Right lobe of liver (tissue), 6 donors: ENCODE measurements at regions not wholly inside any gene's neighbourhood (a gene's known extent, or its start where the extent isn't known, plus 50 kb on each side); places are given as distances from the start of the nearest gene placed in this dataset.

Source experiments
- ATAC-seq, 4 donors: fragments of 200-7000 bp; cut with Tn5 transposase; one replicate each; pipeline ENCODE4 v1.9.1; 2020; ENCODE audit warnings: mild to moderate bottlenecking in 4 of 4, moderate library complexity in 4 of 4
- DNase-seq, 3 donors: peaks; one replicate each; pipeline ENCODE4 v3.0.0-alpha.2; 2020
- H3K27ac ChIP-seq, 3 donors: fragments of 200-600 bp; one replicate each; pipeline ENCODE4 v1.8.0; 2022
- H3K27me3 ChIP-seq, 2 donors: fragments of 200-600 bp; one replicate each; pipeline ENCODE4 v1.8.0; 2022
- H3K36me3 ChIP-seq, 4 donors: fragments of 200-600 bp; sonication (generic) in 1 of 4; one replicate each; pipeline versions ENCODE4 v1.5.1 to v1.8.0; 2017 to 2022; ENCODE audit warnings: control low read depth in 1 of 4
- H3K4me1 ChIP-seq, 4 donors: fragments of 200-600 bp; sonication (generic) in 1 of 4; one replicate each; pipeline versions ENCODE4 v1.5.1 to v1.8.0; 2017 to 2022; ENCODE audit warnings: control low read depth in 1 of 4
- H3K4me3 ChIP-seq, 3 donors: fragments of 200-600 bp; one replicate each; pipeline ENCODE4 v1.8.0; 2022
- H3K9me3 ChIP-seq, 4 donors: fragments of 200-600 bp; sonication (generic) in 1 of 4; one replicate each; pipeline versions ENCODE4 v1.5.1 to v1.8.0; 2017 to 2022; ENCODE audit warnings: control low read depth in 1 of 4
- POLR2A ChIP-seq: fragments of 450-650 bp; IDR thresholded peaks from one replicate; pipeline ENCODE4 v1.6.1; 2017; ENCODE audit warnings: antibody characterized with exemption, mild to moderate bottlenecking
- WGBS: methylation state at CpG from one replicate; pipeline ENCODE4 v1.1.6; 2018; ENCODE audit warnings: low coverage, low lambda C conversion rate; ENCODE audit not compliant: insufficient coverage; ENCODE audit errors: missing lambda C conversion rate; 5-methylcytosine and 5-hydroxymethylcytosine counted together
- intact Hi-C, 2 donors: fragments of 100-400 bp; cut with DNase I; formaldehyde crosslinking; loops; one replicate each; pipeline versions ENCODE4 v1.11.2 to v1.14.1; 2022
- TF ChIP-seq, protein P1 (sequence below), 4 donors: fragments of 200-600 bp in 3 of 4; fragments of 450-650 bp in 1 of 4; IDR thresholded peaks; one replicate each; pipeline versions ENCODE4 v1.5.1 to v1.8.0; 2016 to 2022; ENCODE audit warnings: antibody characterized with exemption in 4 of 4, mild to moderate bottlenecking in 2 of 4
- donor health status: DM: no; HTN: yes; CAD: no.
- donor health status: DM: no; HTN: no; CAD: no.
- donor health status: DM: no; HTN: no; CAD: no.
- donor health status: DM: no; HTN: yes; CAD: no.
- donor health status: DM: no; HTN: yes; CAD: no.

- no peak overlapping the region for H3K4me3 ChIP-seq
- no peak for ATAC-seq
- no peak overlapping the region for H3K27ac ChIP-seq
- no CpG with 5 or more reads among the region's 4 CpGs for WGBS
- no peak for DNase-seq
- no peaks in the 10 kb centered on the region for H3K27me3 ChIP-seq
- no peak for TF ChIP-seq POLR2A
- TF ChIP-seq, protein P1, sequence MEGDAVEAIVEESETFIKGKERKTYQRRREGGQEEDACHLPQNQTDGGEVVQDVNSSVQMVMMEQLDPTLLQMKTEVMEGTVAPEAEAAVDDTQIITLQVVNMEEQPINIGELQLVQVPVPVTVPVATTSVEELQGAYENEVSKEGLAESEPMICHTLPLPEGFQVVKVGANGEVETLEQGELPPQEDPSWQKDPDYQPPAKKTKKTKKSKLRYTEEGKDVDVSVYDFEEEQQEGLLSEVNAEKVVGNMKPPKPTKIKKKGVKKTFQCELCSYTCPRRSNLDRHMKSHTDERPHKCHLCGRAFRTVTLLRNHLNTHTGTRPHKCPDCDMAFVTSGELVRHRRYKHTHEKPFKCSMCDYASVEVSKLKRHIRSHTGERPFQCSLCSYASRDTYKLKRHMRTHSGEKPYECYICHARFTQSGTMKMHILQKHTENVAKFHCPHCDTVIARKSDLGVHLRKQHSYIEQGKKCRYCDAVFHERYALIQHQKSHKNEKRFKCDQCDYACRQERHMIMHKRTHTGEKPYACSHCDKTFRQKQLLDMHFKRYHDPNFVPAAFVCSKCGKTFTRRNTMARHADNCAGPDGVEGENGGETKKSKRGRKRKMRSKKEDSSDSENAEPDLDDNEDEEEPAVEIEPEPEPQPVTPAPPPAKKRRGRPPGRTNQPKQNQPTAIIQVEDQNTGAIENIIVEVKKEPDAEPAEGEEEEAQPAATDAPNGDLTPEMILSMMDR (IDR thresholded peaks at IDR 0.05), result no peak
- H3K9me3 ChIP-seq, result no peaks in the 10 kb centered on the region
- H3K36me3 ChIP-seq, result no peaks in the 10 kb centered on the region
- H3K4me1 ChIP-seq, result no peaks in the 10 kb centered on the region
- intact Hi-C loops, result no loop called here
Observed at GRCh38 chr11:11068113-11068512, 210.3 kb upstream of the ZBED5 start.

DNA sequence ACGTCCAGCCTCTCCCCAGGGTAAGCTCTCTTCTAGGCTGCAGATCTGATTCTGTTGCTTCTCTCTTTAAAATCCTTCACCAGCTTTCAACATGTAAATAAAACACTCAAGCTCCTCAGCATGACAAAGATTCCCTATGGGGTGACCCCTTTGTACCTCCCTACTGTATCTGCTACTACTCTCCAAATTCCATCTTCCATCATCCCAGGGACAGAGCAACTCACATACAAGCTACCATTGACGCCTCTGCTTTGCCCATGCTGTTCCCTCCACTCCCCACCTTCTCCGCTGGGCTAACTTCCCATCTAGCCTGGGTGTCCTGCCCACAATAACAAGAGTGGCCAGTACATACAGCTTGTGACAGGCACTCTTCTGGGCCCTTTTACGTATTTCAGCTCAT, 207.5 kb upstream of the ZBED5 start:
- intact Hi-C loops, result no loop called here
- no peak for ATAC-seq
- Histone ChIP-seq H3K27ac (no peak overlapping the region), H3K9me3 (no peaks in the 10 kb centered on the region), H3K27me3 (no peaks in the 10 kb centered on the region), H3K36me3 (no peaks in the 10 kb centered on the region), H3K4me1 (no peaks in the 10 kb centered on the region), H3K4me3 (no peak overlapping the region)
- TF ChIP-seq, protein P1 (IDR thresholded peaks at IDR 0.05), result no peak
- no peak for TF ChIP-seq POLR2A
- 79% methylated on average over 4 of the region's 4 CpGs for WGBS
- DNase-seq, result no peak

DNA sequence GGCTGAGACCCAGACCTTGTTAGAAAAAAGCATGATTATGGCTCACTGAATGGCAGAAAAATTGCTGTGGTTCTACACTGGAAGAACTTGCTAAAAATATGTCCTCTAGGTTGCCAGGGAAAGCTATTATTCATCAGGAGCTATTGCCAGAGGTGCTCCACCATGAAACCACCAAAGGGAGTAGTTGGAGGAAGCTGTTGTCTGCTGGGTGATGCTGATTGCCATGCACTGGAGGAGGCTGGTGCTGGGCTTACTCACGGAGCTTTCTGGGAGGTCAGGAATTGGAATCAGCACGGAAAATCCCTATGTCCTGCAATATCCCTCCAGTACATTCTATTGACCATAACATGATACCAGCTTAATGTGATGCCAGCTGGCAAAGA, 199.6 kb upstream of the ZBED5 start:
- intact Hi-C loops, result no loop called here
- Histone ChIP-seq H3K36me3 (no peaks in the 10 kb centered on the region), H3K9me3 (no peaks in the 10 kb centered on the region), H3K27ac (no peak overlapping the region), H3K4me1 (no peaks in the 10 kb centered on the region), H3K4me3 (no peak overlapping the region), H3K27me3 (no peaks in the 10 kb centered on the region)
- ATAC-seq (no peak), DNase-seq (no peak)
- no CpG with 5 or more reads among the region's 2 CpGs for WGBS
- TF ChIP-seq, protein P1 (IDR thresholded peaks at IDR 0.05), result no peak
- TF ChIP-seq POLR2A, result no peak

DNA sequence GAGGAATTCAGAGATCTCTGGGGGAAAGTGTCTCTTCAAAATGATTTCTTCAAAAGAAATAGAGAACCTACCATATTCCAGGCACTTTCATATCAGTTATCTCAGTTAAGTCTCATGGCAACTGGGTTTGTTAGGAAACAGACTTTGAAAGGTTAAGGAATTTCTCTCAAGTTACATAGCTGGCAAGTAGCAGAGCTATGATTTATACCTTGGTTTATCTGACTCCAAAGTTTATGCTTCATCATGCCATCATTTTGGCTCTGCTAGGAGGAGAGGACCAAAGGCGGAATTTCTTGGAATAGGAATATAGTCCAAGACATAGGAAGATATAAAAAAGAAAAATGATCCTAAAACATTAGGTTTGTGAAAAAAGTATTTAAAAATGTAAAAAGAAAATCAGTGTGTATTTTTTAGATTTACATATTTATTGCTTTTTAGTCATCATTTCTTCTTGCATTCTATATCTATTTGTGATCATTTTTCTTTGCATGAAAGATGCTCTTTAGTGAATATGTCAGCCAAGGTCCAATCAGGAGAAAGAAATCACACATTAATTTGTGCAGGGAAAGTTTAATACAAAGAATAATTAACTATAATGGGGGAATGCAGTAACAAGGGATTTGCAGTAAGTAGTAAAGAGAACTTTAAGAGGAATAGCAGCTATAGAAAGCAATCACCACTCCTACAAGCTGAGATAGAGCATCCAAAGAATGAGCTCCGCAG, 199.1 kb upstream of the ZBED5 start:
- Histone ChIP-seq H3K9me3 (no peaks in the 10 kb centered on the region), H3K27ac (no peak overlapping the region), H3K4me1 (no peaks in the 10 kb centered on the region), H3K27me3 (no peaks in the 10 kb centered on the region), H3K36me3 (no peaks in the 10 kb centered on the region), H3K4me3 (no peak overlapping the region)
- 64% methylated on average over 2 of the region's 2 CpGs for WGBS
- no peak for DNase-seq
- TF ChIP-seq, protein P1 (IDR thresholded peaks at IDR 0.05), result no peak
- no peak for TF ChIP-seq POLR2A
- ATAC-seq, result no peak
- intact Hi-C loops, result no loop called here

DNA sequence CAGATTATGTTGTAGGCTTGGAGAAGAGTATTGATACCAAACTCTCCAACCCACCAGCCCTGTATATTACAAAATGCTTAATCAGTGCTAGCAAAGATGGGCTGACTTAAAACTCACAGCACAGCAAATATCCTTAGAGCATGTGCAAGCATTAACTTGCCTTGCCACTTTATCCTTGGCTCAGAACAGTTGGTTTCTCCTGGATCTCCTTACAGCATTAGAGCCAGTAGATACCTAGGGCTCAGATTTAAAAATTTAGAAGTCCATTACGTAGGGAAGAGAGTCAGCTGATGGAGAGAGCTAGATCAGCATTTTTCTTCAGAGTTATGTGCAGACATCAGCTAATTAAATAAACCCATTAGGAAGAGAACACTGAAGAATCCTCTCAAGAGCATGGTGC, 198.5 kb upstream of the ZBED5 start:
- DNase-seq (no peak), ATAC-seq (no peak)
- 29% methylated on average over 1 of the region's 1 CpG for WGBS
- Histone ChIP-seq H3K36me3 (no peaks in the 10 kb centered on the region), H3K9me3 (no peaks in the 10 kb centered on the region), H3K4me3 (no peak overlapping the region), H3K27ac (no peak overlapping the region), H3K27me3 (no peaks in the 10 kb centered on the region), H3K4me1 (no peaks in the 10 kb centered on the region)
- intact Hi-C loops, result no loop called here
- TF ChIP-seq POLR2A, result no peak
- TF ChIP-seq, protein P1 (IDR thresholded peaks at IDR 0.05), result no peak
